Activated T-helper 2 cell treated with anti-CD3 and anti-CD28 coated beads, Interferon-gamma antibody, Interleukin-2, Interleukin-4, amounts not matched to agents 10 μg/mL and 5 μg/mL and 100 μg/mL, durations not matched to agents 14 hours and 24 hours and 36 hours (primary cell): ENCODE measurements at regions not wholly inside any gene's neighbourhood (a gene's known extent, or its start where the extent isn't known, plus 50 kb on each side); places are given as distances from the start of the nearest gene placed in this dataset.
"Not testable (repeated sequence)": the region's sequence is repeated elsewhere in the genome, so short reads cannot be mapped to it uniquely, and the experiment has no call there.

Source experiments
- DNase-seq: peaks from one replicate; pipeline ENCODE4 v3.0.0; 2021; ENCODE audit warnings: low spot score
- H3K27ac Mint-ChIP-seq: one replicate; pipeline ENCODE4 v1.8.0; 2021; ENCODE audit warnings: mixed read lengths
- H3K27me3 Mint-ChIP-seq: one replicate; pipeline ENCODE4 v1.8.0; 2021; ENCODE audit warnings: low read depth, mixed read lengths
- H3K36me3 Mint-ChIP-seq: one replicate; pipeline ENCODE4 v1.8.0; 2021; ENCODE audit warnings: low read depth, mixed read lengths
- H3K4me1 Mint-ChIP-seq: one replicate; pipeline ENCODE4 v1.8.0; 2021; ENCODE audit warnings: low read depth, mixed read lengths
- H3K4me3 Mint-ChIP-seq: one replicate; pipeline ENCODE4 v1.8.0; 2021; ENCODE audit warnings: low read depth, mild to moderate bottlenecking, moderate library complexity, mixed read lengths
- H3K9me3 Mint-ChIP-seq: one replicate; pipeline ENCODE4 v1.8.0; 2021; ENCODE audit warnings: mixed read lengths
- intact Hi-C: fragments of 100-400 bp; cut with micrococcal nuclease; formaldehyde crosslinking; loops from one replicate; pipeline ENCODE4 v1.15.1; 2023

DNA sequence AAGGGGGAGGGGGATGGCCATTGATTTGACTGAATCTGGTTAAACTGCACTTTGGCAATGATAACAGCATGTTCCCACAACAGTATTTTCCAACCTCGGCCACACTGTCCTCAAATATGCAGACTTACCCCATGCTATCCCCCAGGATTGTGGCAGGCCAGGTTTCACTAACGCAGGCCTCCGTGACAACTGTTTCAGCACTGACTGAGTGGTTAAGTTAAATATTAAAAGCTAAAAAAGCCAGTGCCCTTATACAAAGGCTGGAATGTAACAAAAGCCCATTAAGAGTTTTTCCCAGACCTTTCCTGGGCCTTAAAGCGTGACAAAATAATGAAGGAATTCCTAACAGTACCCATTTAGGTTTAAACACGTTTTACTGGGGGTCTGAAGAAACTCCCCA is 202.9 kb downstream of the USP25 start:
- intact Hi-C loops: no loop called here
- no peaks in the 10 kb centered on the region for H3K36me3 Mint-ChIP-seq
- no peaks in the 10 kb centered on the region for H3K27me3 Mint-ChIP-seq
- no peaks in the 10 kb centered on the region for H3K9me3 Mint-ChIP-seq
- no peaks in the 10 kb centered on the region for H3K4me1 Mint-ChIP-seq
- no peak for DNase-seq
- no peak overlapping the region for H3K4me3 Mint-ChIP-seq
- H3K27ac Mint-ChIP-seq: no peak overlapping the region

DNA sequence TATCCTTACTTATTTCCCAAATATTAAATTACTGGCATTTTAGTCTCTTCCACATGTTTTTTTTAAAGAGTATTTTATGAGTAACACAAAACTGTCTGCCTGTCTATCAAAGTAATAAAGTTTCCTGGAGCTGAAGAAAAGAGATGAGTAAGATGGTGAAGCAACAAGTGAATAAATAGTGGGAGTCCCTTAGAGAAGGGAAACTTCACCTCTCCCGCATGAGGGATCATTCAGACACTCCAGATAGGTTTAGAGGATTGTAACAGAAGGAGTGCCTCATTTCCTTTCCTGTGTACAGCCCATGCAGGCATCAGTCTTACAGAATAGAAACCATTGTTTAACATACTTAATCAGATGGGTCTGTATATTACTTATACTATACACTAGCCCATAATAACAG is 205.7 kb downstream of the USP25 start:
- H3K9me3 Mint-ChIP-seq: no peaks in the 10 kb centered on the region
- H3K36me3 Mint-ChIP-seq: no peaks in the 10 kb centered on the region
- intact Hi-C loops: no loop called here
- DNase-seq: no peak
- no peak overlapping the region for H3K27ac Mint-ChIP-seq
- no peaks in the 10 kb centered on the region for H3K4me1 Mint-ChIP-seq
- H3K4me3 Mint-ChIP-seq: no peak overlapping the region
- H3K27me3 Mint-ChIP-seq: no peaks in the 10 kb centered on the region

DNA sequence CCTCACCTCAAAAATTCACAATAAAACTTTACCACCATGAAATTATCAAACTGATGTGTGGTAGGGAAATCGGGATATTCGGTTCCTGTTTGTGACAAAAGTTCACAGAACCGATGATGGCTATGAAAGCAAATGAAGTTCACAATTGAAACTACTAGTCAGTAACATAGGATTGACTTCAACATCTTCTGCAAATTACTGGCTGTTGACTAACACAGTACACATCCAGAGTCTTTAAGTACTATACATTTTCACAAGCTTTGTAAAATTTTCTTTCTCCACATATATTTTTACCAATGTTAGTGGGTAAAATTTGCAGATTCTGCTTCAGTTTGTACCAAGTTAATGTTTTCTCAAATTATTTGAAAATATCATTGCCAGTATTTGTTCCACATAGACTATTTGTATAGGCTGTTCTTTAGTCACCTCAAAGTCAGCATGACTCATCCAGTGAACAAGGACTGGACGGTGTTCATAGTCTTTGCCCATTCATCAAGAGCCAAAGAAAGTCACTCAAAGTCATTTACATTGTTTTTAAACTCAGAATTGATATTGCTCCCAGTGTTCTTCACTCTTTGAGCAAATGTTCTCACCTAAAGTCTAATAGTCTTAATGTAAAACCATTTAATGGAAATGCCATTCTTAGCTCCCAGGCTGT is 213.4 kb downstream of the USP25 start:
- H3K9me3 Mint-ChIP-seq: no peaks in the 10 kb centered on the region
- intact Hi-C loops: no loop called here
- no peaks in the 10 kb centered on the region for H3K36me3 Mint-ChIP-seq
- H3K27ac Mint-ChIP-seq: no peak overlapping the region
- no peak for DNase-seq
- no peak overlapping the region for H3K4me3 Mint-ChIP-seq
- H3K27me3 Mint-ChIP-seq: no peaks in the 10 kb centered on the region
- H3K4me1 Mint-ChIP-seq: no peaks in the 10 kb centered on the region

DNA sequence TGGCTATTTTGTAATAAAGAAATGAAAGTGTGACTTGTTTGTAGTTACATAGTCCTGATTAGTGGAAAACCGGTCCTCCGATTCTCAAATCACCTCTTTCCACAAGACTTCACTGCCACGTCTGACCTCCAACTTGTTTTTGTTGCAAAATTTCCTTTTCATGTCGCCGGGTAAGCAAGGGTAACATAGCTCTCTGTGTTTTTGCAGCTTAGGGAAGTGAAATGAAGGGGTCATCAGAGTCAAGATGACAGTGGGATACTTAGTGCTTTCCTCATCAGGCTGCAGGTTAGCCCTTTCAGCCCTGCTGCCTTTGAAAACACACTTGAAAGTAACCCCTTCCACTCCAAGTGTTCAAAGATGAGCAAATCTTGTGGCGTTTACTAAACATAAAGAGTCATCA is 217.9 kb downstream of the USP25 start:
- DNase-seq: no peak
- H3K36me3 Mint-ChIP-seq: no peaks in the 10 kb centered on the region
- no peaks in the 10 kb centered on the region for H3K27me3 Mint-ChIP-seq
- peaks cover 8% of the 10 kb centered on the region for H3K9me3 Mint-ChIP-seq
- H3K4me3 Mint-ChIP-seq: no peak overlapping the region
- no peak overlapping the region for H3K27ac Mint-ChIP-seq
- intact Hi-C loops: no loop called here
- H3K4me1 Mint-ChIP-seq: no peaks in the 10 kb centered on the region

DNA sequence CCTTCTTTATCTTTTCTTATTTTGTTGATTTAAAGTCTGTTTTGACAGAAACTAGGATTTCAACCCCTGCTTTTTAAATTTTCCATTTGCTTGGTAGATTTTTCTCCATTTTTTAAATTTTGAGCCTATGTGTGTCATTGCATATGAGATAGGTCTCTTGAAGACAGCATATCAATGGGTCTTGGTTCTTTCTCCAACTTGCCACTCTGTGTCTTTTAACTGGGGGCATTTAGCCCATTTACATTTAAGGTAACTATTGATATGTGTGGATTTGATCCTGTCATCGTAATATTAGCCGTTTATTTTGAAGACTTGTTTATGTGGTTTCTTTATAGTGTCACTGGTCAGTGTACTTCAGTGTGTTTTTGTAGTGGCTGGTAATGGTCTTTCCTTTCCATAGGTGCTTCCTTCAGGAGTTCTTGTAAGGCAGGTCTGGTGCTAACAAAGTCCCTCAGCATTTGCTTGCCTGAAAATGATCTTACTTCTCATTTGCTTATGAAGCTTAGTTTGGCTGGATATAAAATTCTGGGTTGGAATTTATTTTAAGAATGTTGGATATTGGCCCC is 223.9 kb downstream of the USP25 start:
- H3K36me3 Mint-ChIP-seq: no peaks in the 10 kb centered on the region
- DNase-seq: no peak
- H3K27ac Mint-ChIP-seq: no peak overlapping the region
- H3K4me1 Mint-ChIP-seq: no peaks in the 10 kb centered on the region
- intact Hi-C loops: no loop called here
- peaks cover 36% of the 10 kb centered on the region for H3K9me3 Mint-ChIP-seq
- no peaks in the 10 kb centered on the region for H3K27me3 Mint-ChIP-seq
- no peak overlapping the region for H3K4me3 Mint-ChIP-seq

DNA sequence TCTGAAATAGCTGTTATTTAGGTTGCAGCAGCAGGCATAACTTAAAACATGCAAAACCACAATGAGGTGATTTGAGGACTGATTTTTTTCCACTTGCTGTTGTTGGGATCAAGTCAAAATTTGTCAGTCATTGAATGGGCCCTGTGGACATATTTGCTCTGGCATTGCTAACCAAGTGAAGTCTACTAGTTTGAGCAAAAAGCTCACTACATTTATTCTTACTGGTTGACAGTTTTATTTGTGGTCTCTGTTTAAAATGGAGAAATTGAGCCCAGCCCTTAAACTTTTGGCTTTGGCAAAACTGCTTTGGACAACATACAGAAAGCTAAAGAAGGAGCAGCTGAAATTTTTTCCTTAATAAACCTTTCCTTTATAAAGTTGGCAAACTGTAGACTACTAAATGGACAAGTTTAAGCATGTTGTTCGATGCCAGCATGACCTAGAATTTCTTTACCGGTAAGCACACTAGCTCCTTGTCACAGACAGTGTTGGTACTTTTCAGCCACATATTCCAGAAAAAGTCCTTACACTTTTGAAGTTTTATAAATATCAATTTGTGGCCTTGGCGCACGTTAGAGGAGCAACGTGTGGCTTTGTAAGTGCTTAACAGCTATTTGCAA is 234.6 kb downstream of the USP25 start:
- no peaks in the 10 kb centered on the region for H3K36me3 Mint-ChIP-seq
- DNase-seq: no peak
- no peak overlapping the region for H3K4me3 Mint-ChIP-seq
- H3K27ac Mint-ChIP-seq: no peak overlapping the region
- no peaks in the 10 kb centered on the region for H3K27me3 Mint-ChIP-seq
- H3K9me3 Mint-ChIP-seq: no peaks in the 10 kb centered on the region
- intact Hi-C loops: no loop called here
- no peaks in the 10 kb centered on the region for H3K4me1 Mint-ChIP-seq

DNA sequence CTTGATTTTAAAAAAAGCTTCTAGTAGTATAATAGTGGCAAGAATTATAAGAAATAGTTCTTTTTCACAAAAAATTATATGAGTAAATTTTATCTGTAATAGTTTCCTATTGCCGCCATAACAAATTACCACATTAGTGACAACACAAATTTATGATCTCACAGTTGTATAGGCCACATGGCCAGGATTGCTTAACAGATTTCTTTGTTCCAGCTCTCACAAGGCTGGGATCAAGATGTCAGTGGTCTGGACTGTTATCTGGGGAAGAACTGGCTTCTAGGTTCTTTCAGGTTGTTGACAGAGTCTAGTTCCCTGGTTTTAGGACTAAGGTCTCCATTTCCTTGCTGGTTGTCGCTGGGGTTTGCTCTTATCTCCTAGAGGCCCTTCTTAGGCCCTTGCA is 236.4 kb downstream of the USP25 start:
- Mint-ChIP-seq H3K4me1 (no peaks in the 10 kb centered on the region), H3K27me3 (no peaks in the 10 kb centered on the region), H3K36me3 (no peaks in the 10 kb centered on the region), H3K4me3 (no peak overlapping the region), H3K27ac (no peak overlapping the region), H3K9me3 (no peaks in the 10 kb centered on the region)
- DNase-seq: no peak
- intact Hi-C loops: no loop called here

DNA sequence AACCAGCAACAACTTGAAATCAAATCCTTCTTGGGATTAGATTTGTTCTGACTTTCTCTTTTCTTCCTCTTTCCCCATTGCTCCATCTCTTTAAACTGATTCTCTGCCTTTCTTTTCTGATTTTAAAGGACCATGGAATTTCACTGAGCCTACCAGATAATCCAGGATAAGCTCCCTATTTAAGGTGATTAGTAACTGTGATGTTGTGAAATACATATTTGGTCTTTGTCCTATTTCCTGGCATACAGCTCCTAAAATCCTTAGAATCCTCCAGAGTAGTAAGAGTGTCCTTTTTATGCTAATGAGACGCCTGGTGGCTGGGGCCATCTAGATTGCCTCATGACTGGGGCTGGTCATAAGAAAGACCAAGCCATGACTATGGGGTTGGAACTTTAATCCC is 236.9 kb downstream of the USP25 start:
- Mint-ChIP-seq H3K9me3 (no peaks in the 10 kb centered on the region), H3K27me3 (no peaks in the 10 kb centered on the region), H3K4me1 (no peaks in the 10 kb centered on the region), H3K27ac (no peak overlapping the region), H3K4me3 (no peak overlapping the region), H3K36me3 (no peaks in the 10 kb centered on the region)
- intact Hi-C loops: no loop called here
- DNase-seq: no peak

DNA sequence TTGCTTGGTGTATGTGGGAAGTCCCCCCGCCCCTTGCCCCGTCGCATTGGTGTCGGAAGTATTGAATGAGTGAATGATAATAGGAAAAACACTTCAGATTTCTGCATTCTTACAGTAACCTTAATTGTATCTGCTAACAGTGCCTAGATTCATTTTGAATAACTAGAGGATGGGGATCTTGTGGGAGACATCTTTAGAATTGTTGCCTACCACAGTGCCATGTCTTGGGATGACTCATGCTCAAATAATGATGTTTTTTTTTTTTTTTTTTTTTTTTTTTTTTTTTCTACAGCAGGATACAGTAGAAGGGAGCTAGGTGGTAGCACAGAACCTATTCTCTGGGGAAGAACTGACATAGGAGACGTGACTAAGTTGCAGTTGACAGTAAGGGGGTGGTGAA is 237.9 kb downstream of the USP25 start:
- Mint-ChIP-seq H3K36me3 (no peaks in the 10 kb centered on the region), H3K9me3 (no peaks in the 10 kb centered on the region), H3K27me3 (no peaks in the 10 kb centered on the region), H3K4me3 (no peak overlapping the region), H3K4me1 (no peaks in the 10 kb centered on the region), H3K27ac (no peak overlapping the region)
- intact Hi-C loops: no loop called here
- no peak for DNase-seq

DNA sequence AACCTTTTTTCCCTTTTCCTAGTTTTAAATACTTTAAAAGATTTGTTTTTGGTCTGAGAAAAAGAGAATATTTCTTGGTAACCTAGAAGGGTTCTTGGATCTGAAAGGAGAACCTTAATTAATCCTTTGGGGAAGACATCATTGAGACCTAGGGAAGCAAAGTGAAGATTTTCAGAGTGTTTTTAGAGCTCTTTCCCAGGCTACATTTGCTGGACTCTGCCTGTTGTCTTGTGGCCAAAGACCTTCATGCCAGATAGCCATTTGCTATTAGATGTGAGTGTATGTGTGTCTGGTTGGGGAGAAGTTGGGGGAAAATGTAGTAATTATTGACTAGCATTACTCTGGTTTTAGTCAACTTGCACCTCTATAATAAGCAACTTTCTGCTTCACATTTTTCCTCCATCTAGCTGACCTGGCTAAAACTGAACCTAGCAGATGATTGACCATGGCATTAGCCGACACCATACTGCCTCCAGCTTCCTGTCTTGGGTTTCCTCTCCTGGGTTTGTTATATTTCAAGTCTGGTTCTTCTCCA is 239.1 kb downstream of the USP25 start:
- Mint-ChIP-seq H3K36me3 (no peaks in the 10 kb centered on the region), H3K9me3 (no peaks in the 10 kb centered on the region), H3K27me3 (no peaks in the 10 kb centered on the region), H3K4me1 (no peaks in the 10 kb centered on the region), H3K4me3 (no peak overlapping the region), H3K27ac (no peak overlapping the region)
- no peak for DNase-seq
- intact Hi-C loops: no loop called here

DNA sequence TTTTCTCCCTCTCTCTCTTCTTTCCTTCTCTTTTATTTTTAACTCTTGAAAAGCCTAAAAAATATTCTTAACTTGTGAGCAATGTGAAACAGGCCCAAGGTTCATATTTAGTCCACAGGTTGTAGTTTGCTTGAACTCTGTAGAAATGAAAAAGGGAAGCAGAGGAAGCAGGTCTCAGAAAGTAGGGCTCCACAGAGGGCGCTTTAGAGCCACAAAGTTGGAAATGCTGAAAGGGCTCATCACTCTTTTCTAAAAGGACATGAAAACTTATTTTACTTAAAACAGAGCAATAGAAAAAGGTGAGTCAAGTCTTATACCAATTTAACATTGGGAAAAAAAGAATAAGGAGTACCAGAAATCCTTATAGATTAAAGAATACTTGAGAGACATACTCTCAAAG is 247.0 kb downstream of the USP25 start:
- no peak overlapping the region for H3K4me3 Mint-ChIP-seq
- H3K9me3 Mint-ChIP-seq: no peaks in the 10 kb centered on the region
- no peaks in the 10 kb centered on the region for H3K36me3 Mint-ChIP-seq
- intact Hi-C loops: no loop called here
- H3K4me1 Mint-ChIP-seq: no peaks in the 10 kb centered on the region
- H3K27me3 Mint-ChIP-seq: no peaks in the 10 kb centered on the region
- DNase-seq: no peak
- H3K27ac Mint-ChIP-seq: no peak overlapping the region

DNA sequence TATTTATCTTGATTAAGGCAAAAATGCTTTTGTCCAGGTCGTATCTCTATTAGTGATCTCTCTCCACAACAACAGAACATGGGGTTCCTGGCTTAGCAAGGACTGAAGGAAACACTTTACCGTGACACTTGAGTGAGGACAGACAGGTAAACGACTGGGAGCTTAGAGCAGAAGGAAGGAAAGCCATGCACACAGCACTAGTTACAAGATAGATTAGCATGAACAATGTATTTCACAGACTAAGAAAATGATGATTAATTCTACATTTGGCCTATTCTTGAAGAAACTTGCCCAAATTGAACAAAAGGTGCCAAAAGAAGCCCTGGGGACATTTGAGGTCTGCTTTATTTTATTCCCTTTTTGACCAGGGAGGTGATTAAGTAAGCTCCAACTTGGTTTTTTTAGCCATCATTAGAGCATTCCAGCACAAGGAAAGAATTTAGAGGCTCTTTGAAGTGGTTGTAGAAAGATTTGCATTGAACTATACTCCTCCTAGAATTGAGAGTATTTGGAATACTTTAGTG is 248.5 kb downstream of the USP25 start:
- Mint-ChIP-seq H3K27me3 (no peaks in the 10 kb centered on the region), H3K9me3 (no peaks in the 10 kb centered on the region), H3K4me1 (no peaks in the 10 kb centered on the region), H3K4me3 (no peak overlapping the region), H3K27ac (no peak overlapping the region), H3K36me3 (no peaks in the 10 kb centered on the region)
- no peak for DNase-seq
- intact Hi-C loops: no loop called here

DNA sequence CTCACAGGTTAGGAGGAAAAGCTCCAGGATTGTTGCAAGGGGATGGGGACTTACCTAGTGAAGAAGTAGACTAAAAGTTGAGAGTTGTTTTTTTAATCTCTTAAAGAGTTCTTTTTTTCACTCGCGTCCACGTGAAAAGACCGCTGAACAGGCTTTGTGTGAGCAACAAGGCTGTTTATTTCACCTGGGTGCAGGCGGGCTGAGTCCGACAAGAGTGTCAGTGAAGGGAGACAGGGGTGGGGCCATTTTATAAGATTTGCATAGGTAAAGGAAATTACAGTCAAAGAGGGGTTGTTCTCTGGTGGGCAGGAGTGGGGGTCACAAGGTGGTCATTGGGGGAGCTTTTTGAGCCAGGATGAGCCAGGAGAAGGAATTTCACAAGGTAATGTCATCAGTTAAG is 249.7 kb downstream of the USP25 start:
- H3K27me3 Mint-ChIP-seq, H3K4me1 Mint-ChIP-seq, H3K4me3 Mint-ChIP-seq, H3K27ac Mint-ChIP-seq, H3K36me3 Mint-ChIP-seq, H3K9me3 Mint-ChIP-seq, DNase-seq, intact Hi-C loops: not testable (repeated sequence)
